Heart left ventricle (tissue), 13 donors: ENCODE measurements at regions not wholly inside any gene's neighbourhood (a gene's known extent, or its start where the extent isn't known, plus 50 kb on each side); places are given as distances from the start of the nearest gene placed in this dataset.

Experiments
- CTCF ChIP-seq, 12 donors: fragments of 200-600 bp; sonication (generic) in 4 of 12; IDR thresholded peaks; one replicate each; pipeline versions ENCODE4 v1.5.0 to v1.8.0; 2018 to 2022; ENCODE audit warnings: antibody characterized with exemption in 12 of 12, mild to moderate bottlenecking in 5 of 12
- POLR2A ChIP-seq, 2 donors: fragments of 450-650 bp; IDR thresholded peaks; one replicate each; pipeline ENCODE4 v1.6.1; 2017; ENCODE audit warnings: antibody characterized with exemption in 2 of 2, mild to moderate bottlenecking in 2 of 2, moderate library complexity in 2 of 2
- donor health status: ischemic (EF 13 %, LVEDD 7.1; RV severe dilation, severe dysfunction).
- donor health status: DM: no; HTN: yes; CAD: no.
- donor health status: DM: no; HTN: no; CAD: no.
- donor health status: ischemic (EF 25% LVEDD 6.9; RV normal size, moderate dysfunction).
- donor health status: ischemic (EF 25% LVEDD 5.7; RV mildly dilated, moderate dysfunction).
- donor health status: ischemic (EF 35%, LVEDD 5.7; RV mildly dilated, moderate dysfunction).
- donor health status: nonischemic (EF 11% LVEDD 7.7; RV severe dilation, severe dysfunction).
- donor health status: DM: yes; HTN: yes; CAD: no.
- donor health status: PGD.
- donor health status: ischemic (EF 29% LVEDD 5.4; RV normal size, mild dysfunction).
- donor health status: nonischemic (EF 23%, LVEDD 6.1; RV moderate dilation, normal function).

- TF ChIP-seq CTCF (IDR thresholded peaks at IDR 0.05) (no peak), POLR2A (IDR thresholded peaks at IDR 0.05) (no peak)
Measured at GRCh38 chr11:56910785-56911184, 77.9 kb upstream of the OR5AK2 start.
